NCI-H187 treated with DMSO at 0.1 percent for 48 hours (cell line): ENCODE measurements at regions not wholly inside any gene's neighbourhood (a gene's known extent, or its start where the extent isn't known, plus 50 kb on each side); places are given as distances from the start of the nearest gene placed in this dataset.
"Not testable (repeated sequence)": the region's sequence is repeated elsewhere in the genome, so short reads cannot be mapped to it uniquely, and the experiment has no call there.

Source experiments
- DNase-seq: peaks from one replicate; lab custom pipeline; 2025; lab: John Stamatoyannopoulos, UW

GRCh38 chr2:172288603-172289002 lies 138.8 kb upstream of the ITGA6 start:
- no peak for DNase-seq

- DNase-seq: no peak
These were observed 133.4 kb upstream of the ITGA6 start for GRCh38 chr2:172293952-172294351.

GRCh38 chr2:172294983-172295382 lies 132.4 kb upstream of the ITGA6 start:
- DNase-seq: no peak

- DNase-seq: no peak
These were observed 131.7 kb upstream of the ITGA6 start for GRCh38 chr2:172295677-172296076.

- DNase-seq: no peak
These were observed 130.9 kb upstream of the ITGA6 start for GRCh38 chr2:172296267-172297046.

GRCh38 chr2:172297531-172297930 lies 129.9 kb upstream of the ITGA6 start:
- DNase-seq: no peak

GRCh38 chr2:172297950-172298349 lies 129.4 kb upstream of the ITGA6 start:
- DNase-seq: no peak

GRCh38 chr2:172299741-172300140 lies 127.6 kb upstream of the ITGA6 start:
- no peak for DNase-seq

GRCh38 chr2:172300851-172301250 lies 126.5 kb upstream of the ITGA6 start:
- no peak for DNase-seq

GRCh38 chr2:172305066-172305465 lies 122.3 kb upstream of the ITGA6 start:
- DNase-seq: no peak

- no peak for DNase-seq
These were observed 119.6 kb upstream of the ITGA6 start for GRCh38 chr2:172307800-172308199.

GRCh38 chr2:172308253-172308935 lies 119.0 kb upstream of the ITGA6 start:
- DNase-seq: no peak

- no peak for DNase-seq
These were observed 115.5 kb upstream of the ITGA6 start for GRCh38 chr2:172311921-172312345.

- DNase-seq: no peak
These were observed 113.6 kb upstream of the ITGA6 start for GRCh38 chr2:172313715-172314341.

GRCh38 chr2:172315070-172315469 lies 112.3 kb upstream of the ITGA6 start:
- DNase-seq: not testable (repeated sequence)

GRCh38 chr2:172322049-172322448 lies 105.3 kb upstream of the ITGA6 start:
- no peak for DNase-seq

GRCh38 chr2:172323256-172323655 lies 104.1 kb upstream of the ITGA6 start:
- no peak for DNase-seq

GRCh38 chr2:172323861-172324597 lies 103.4 kb upstream of the ITGA6 start:
- no peak for DNase-seq

- DNase-seq: no peak
These were observed 101.2 kb upstream of the ITGA6 start for GRCh38 chr2:172326211-172326509.

GRCh38 chr2:172328103-172328841 lies 99.1 kb upstream of the ITGA6 start:
- DNase-seq: no peak

GRCh38 chr2:172329416-172329773 lies 98.0 kb upstream of the ITGA6 start:
- no peak for DNase-seq
